Medulla oblongata (tissue), 1 donor: ENCODE measurements at regions not wholly inside any gene's neighbourhood (a gene's known extent, or its start where the extent isn't known, plus 50 kb on each side); places are given as distances from the start of the nearest gene placed in this dataset.

Experiments
- DNase-seq: peaks from one replicate; pipeline ENCODE4 v3.0.0-alpha.2; 2015; ENCODE audit errors: extremely low spot score

GRCh38 chr13:108360139-108360538 is 90.6 kb downstream of the TNFSF13B start:
- no peak for DNase-seq

- no peak for DNase-seq
Measured at GRCh38 chr13:108361769-108362168, 92.3 kb downstream of the TNFSF13B start.

GRCh38 chr13:108363666-108364065 is 94.1 kb downstream of the TNFSF13B start:
- no peak for DNase-seq

- no peak for DNase-seq
Measured at GRCh38 chr13:108365255-108365654, 95.7 kb downstream of the TNFSF13B start.

- DNase-seq: peak; percentile 7
Measured at GRCh38 chr13:108368250-108368905, 98.9 kb downstream of the TNFSF13B start.

GRCh38 chr13:108369412-108369811 is 99.9 kb downstream of the TNFSF13B start:
- DNase-seq: no peak

GRCh38 chr13:108375034-108375433 is 105.5 kb downstream of the TNFSF13B start:
- DNase-seq: no peak

- DNase-seq: no peak
Measured at GRCh38 chr13:108375772-108376171, 106.3 kb downstream of the TNFSF13B start.

- no peak for DNase-seq
Measured at GRCh38 chr13:108376308-108376707, 106.8 kb downstream of the TNFSF13B start.

GRCh38 chr13:108377646-108378206 is 108.2 kb downstream of the TNFSF13B start:
- DNase-seq: peak; percentile 17

- peak; percentile 16 for DNase-seq
Measured at GRCh38 chr13:108383667-108384066, 114.1 kb downstream of the TNFSF13B start.

GRCh38 chr13:108387156-108387555 is 117.6 kb downstream of the TNFSF13B start:
- no peak for DNase-seq

- no peak for DNase-seq
Measured at GRCh38 chr13:108402850-108403249, 133.3 kb downstream of the TNFSF13B start.

- DNase-seq: no peak
Measured at GRCh38 chr13:108407495-108407894, 138.0 kb downstream of the TNFSF13B start.

- DNase-seq: no peak
Measured at GRCh38 chr13:108408672-108409071, 139.2 kb downstream of the TNFSF13B start.

GRCh38 chr13:108409730-108410129 is 140.2 kb downstream of the TNFSF13B start:
- no peak for DNase-seq

GRCh38 chr13:108419768-108420167 is 150.2 kb downstream of the TNFSF13B start:
- DNase-seq: no peak

- DNase-seq: no peak
Measured at GRCh38 chr13:108425056-108425455, 155.5 kb downstream of the TNFSF13B start.

- no peak for DNase-seq
Measured at GRCh38 chr13:108426893-108427292, 157.4 kb downstream of the TNFSF13B start.

- no peak for DNase-seq
Measured at GRCh38 chr13:108427355-108427754, 157.8 kb downstream of the TNFSF13B start.

- DNase-seq: no peak
Measured at GRCh38 chr13:108428691-108429090, 159.2 kb downstream of the TNFSF13B start.

- no peak for DNase-seq
Measured at GRCh38 chr13:108433976-108434755, 164.6 kb downstream of the TNFSF13B start.
